GM23338 (cell line): ENCODE measurements at regions not wholly inside any gene's neighbourhood (a gene's known extent, or its start where the extent isn't known, plus 50 kb on each side); places are given as distances from the start of the nearest gene placed in this dataset.

Experiments
- ATAC-seq: fragments of 200-7000 bp; cut with Tn5 transposase; 3 replicates; pipeline ENCODE4 v1.9.1; 2020
- DNase-seq: peaks from one replicate; pipeline ENCODE4 v3.0.0-alpha.2; 2015; ENCODE audit warnings: low spot score
- H2AFZ ChIP-seq: fragments of 200-600 bp; sonication (generic); 2 replicates; pipeline ENCODE4 v1.8.0; 2016; ENCODE audit warnings: antibody characterized with exemption, mild to moderate bottlenecking, moderate library complexity
- H3F3A ChIP-seq: fragments of 200-600 bp; sonication (generic); replicated peaks from 2 replicates; pipeline ENCODE4 v1.8.0; 2017; ENCODE audit warnings: antibody characterized with exemption, mixed run types, low read depth
- H3K27ac ChIP-seq: fragments of 200-600 bp; sonication (generic); 2 replicates; pipeline ENCODE4 v1.6.1; 2016; ENCODE audit warnings: low read depth
- H3K27me3 ChIP-seq: fragments of 200-600 bp; sonication (generic); 2 replicates; pipeline ENCODE4 v1.8.0; 2016; ENCODE audit warnings: mild to moderate bottlenecking, mixed run types, moderate library complexity; ENCODE audit not compliant: insufficient read depth
- H3K36me3 ChIP-seq: fragments of 200-600 bp; sonication (generic); 2 replicates; pipeline ENCODE4 v1.8.0; 2016; ENCODE audit warnings: mild to moderate bottlenecking; ENCODE audit not compliant: insufficient read depth
- H3K4me1 ChIP-seq: fragments of 200-600 bp; sonication (generic); 2 replicates; pipeline ENCODE4 v1.8.0; 2016; ENCODE audit warnings: mild to moderate bottlenecking, moderate library complexity; ENCODE audit not compliant: insufficient read depth
- H3K4me2 ChIP-seq: fragments of 200-600 bp; sonication (generic); 2 replicates; pipeline ENCODE4 v1.7.1; 2017; ENCODE audit warnings: mixed run types
- H3K4me3 ChIP-seq: fragments of 200-600 bp; sonication (generic); 2 replicates; pipeline ENCODE4 v1.6.1; 2016; ENCODE audit warnings: mixed run types
- H3K79me2 ChIP-seq: fragments of 200-600 bp; sonication (generic); replicated peaks from 2 replicates; pipeline ENCODE4 v1.8.0; 2017; ENCODE audit warnings: mild to moderate bottlenecking; ENCODE audit not compliant: insufficient read depth
- H3K9me2 ChIP-seq: fragments of 200-600 bp; sonication (generic); 2 replicates; pipeline ENCODE4 v1.8.0; 2017; ENCODE audit not compliant: insufficient read depth
- H4K20me1 ChIP-seq: fragments of 200-600 bp; sonication (generic); replicated peaks from 2 replicates; pipeline ENCODE4 v1.8.0; 2017; ENCODE audit warnings: mild to moderate bottlenecking; ENCODE audit not compliant: insufficient read depth
- H3K27ac Mint-ChIP-seq: 2 replicates; pipeline ENCODE4 v1.8.0; 2020; ENCODE audit warnings: inconsistent platforms, mild to moderate bottlenecking, moderate library complexity, mixed read lengths
- H3K27me3 Mint-ChIP-seq: 3 replicates; pipeline ENCODE4 v1.8.0; 2022; ENCODE audit warnings: low read depth, mild to moderate bottlenecking, moderate library complexity, mixed read lengths, inconsistent platforms; ENCODE audit not compliant: insufficient read depth, poor library complexity
- H3K36me3 Mint-ChIP-seq: 3 replicates; pipeline ENCODE4 v1.8.0; 2021; ENCODE audit warnings: low read depth, mild to moderate bottlenecking, inconsistent platforms, moderate library complexity, mixed read lengths
- H3K4me1 Mint-ChIP-seq: 3 replicates; pipeline ENCODE4 v1.8.0; 2020; ENCODE audit warnings: mild to moderate bottlenecking, inconsistent platforms, mixed read lengths
- H3K4me3 Mint-ChIP-seq: 3 replicates; pipeline ENCODE4 v1.8.0; 2021; ENCODE audit warnings: moderate library complexity, mild to moderate bottlenecking, inconsistent platforms, mixed read lengths
- H3K9me3 Mint-ChIP-seq: 3 replicates; pipeline ENCODE4 v1.8.0; 2020; ENCODE audit warnings: moderate library complexity, mild to moderate bottlenecking, inconsistent platforms, mixed read lengths
- CREB1 ChIP-seq: fragments of 250-450 bp; sonication (Bioruptor Pico); IDR thresholded peaks from 2 replicates; pipeline ENCODE4 v1.5.0; 2020; ENCODE audit warnings: low read depth, mild to moderate bottlenecking, moderate library complexity
- CTCF ChIP-seq, 2 experiments: fragments of 200-600 bp in 1 of 2; sonication (generic) in 1 of 2; conservative IDR thresholded peaks; 2 replicates each; pipeline versions ENCODE4 v1.5.1 to v1.6.1; 2016 to 2017; ENCODE audit warnings: antibody characterized with exemption in 2 of 2, low read depth in 2 of 2, mild to moderate bottlenecking in 2 of 2, moderate library complexity in 1 of 2
- ETS1 ChIP-seq: IDR thresholded peaks from 2 replicates; pipeline ENCODE4 v1.6.1; 2016; ENCODE audit warnings: antibody characterized with exemption
- EZH2 ChIP-seq: fragments of 200-600 bp; sonication (generic); IDR thresholded peaks from one replicate; pipeline ENCODE4 v1.8.0; 2017; ENCODE audit warnings: antibody characterized with exemption, mild to moderate bottlenecking, low read depth; ENCODE audit not compliant: unreplicated experiment
- EZH2phosphoT487 ChIP-seq: fragments of 200-600 bp; sonication (generic); IDR thresholded peaks from one replicate; pipeline ENCODE4 v1.8.1; 2018; ENCODE audit warnings: antibody characterized with exemption; ENCODE audit not compliant: unreplicated experiment
- JUNB ChIP-seq: IDR thresholded peaks from one replicate; pipeline ENCODE4 v1.6.1; 2016; ENCODE audit warnings: antibody characterized with exemption; ENCODE audit not compliant: unreplicated experiment
- NANOG ChIP-seq: IDR thresholded peaks from 2 replicates; pipeline ENCODE4 v1.6.1; 2016; ENCODE audit warnings: antibody characterized with exemption, borderline replicate concordance
- POLR2AphosphoS5 ChIP-seq: IDR thresholded peaks from 2 replicates; pipeline ENCODE4 v1.6.1; 2016; ENCODE audit warnings: antibody characterized with exemption, low read depth
- REST ChIP-seq: IDR thresholded peaks from one replicate; pipeline ENCODE4 v1.6.1; 2018; ENCODE audit warnings: antibody characterized with exemption; ENCODE audit not compliant: unreplicated experiment
- STAT1 ChIP-seq: IDR thresholded peaks from one replicate; pipeline ENCODE4 v1.6.1; 2016; ENCODE audit warnings: antibody characterized with exemption; ENCODE audit not compliant: unreplicated experiment
- ZNF114 ChIP-seq: fragments of 250-450 bp; sonication (Bioruptor Pico); IDR thresholded peaks from 2 replicates; pipeline ENCODE4 v1.5.0; 2020; ENCODE audit warnings: mild to moderate bottlenecking, moderate library complexity
- ZNF331 ChIP-seq: fragments of 250-450 bp; sonication (Bioruptor Pico); IDR thresholded peaks from 2 replicates; pipeline ENCODE4 v1.5.0; 2020; ENCODE audit warnings: low read depth, mild to moderate bottlenecking, moderate library complexity
- ZNF462 ChIP-seq: fragments of 250-450 bp; sonication (Bioruptor Pico); IDR thresholded peaks from 2 replicates; pipeline ENCODE4 v1.5.0; 2020; ENCODE audit warnings: mild to moderate bottlenecking, moderate library complexity

GRCh38 chr3:132199451-132199850, 117.8 kb upstream of the ACP3 start:
- H3K4me3 ChIP-seq, result no peak overlapping the region
- peaks cover 13% of the 10 kb centered on the region for H3K9me2 ChIP-seq
- no peaks in the 10 kb centered on the region for H3F3A ChIP-seq
- no peak overlapping the region for H3K4me2 ChIP-seq
- no peaks in the 10 kb centered on the region for H3K4me1 ChIP-seq
- H2AFZ ChIP-seq, result no peak overlapping the region
- Mint-ChIP-seq H3K36me3 (no peaks in the 10 kb centered on the region), H3K4me3 (no peak overlapping the region), H3K27me3 (peaks cover 3% of the 10 kb centered on the region), H3K4me1 (peaks cover 3% of the 10 kb centered on the region; the same call in 2 of the 3 replicates), H3K27ac (no peak overlapping the region), H3K9me3 (no peaks in the 10 kb centered on the region)
- no peaks in the 10 kb centered on the region for H3K36me3 ChIP-seq
- no peak for TF ChIP-seq JUNB
- TF ChIP-seq ZNF331 (CRISPR knock-in tag), result no peak
- no peak for TF ChIP-seq REST
- no peak for TF ChIP-seq NANOG
- TF ChIP-seq ETS1, result no peak
- no peak for TF ChIP-seq EZH2
- no peak for TF ChIP-seq STAT1
- no peak for TF ChIP-seq EZH2phosphoT487
- no peak for TF ChIP-seq POLR2AphosphoS5
- no peak for TF ChIP-seq ZNF114 (CRISPR knock-in tag)
- TF ChIP-seq CREB1, result no peak
- TF ChIP-seq CTCF (conservative IDR thresholded peaks at IDR 0.05; ENCODE audit: low read depth in 2 of 2), result no peak; a peak in 1 of 4 replicates
- TF ChIP-seq ZNF462 (CRISPR knock-in tag), result no peak
- H3K79me2 ChIP-seq, result no peaks in the 10 kb centered on the region
- H3K27ac ChIP-seq, result no peak overlapping the region
- H3K27me3 ChIP-seq, result no peaks in the 10 kb centered on the region
- DNase-seq (no peak), ATAC-seq (no peak; the same call in 2 of the 3 replicates)
- no peaks in the 10 kb centered on the region for H4K20me1 ChIP-seq
